Uterus (tissue), 3 donors: ENCODE measurements at regions not wholly inside any gene's neighbourhood (a gene's known extent, or its start where the extent isn't known, plus 50 kb on each side); places are given as distances from the start of the nearest gene placed in this dataset.

Source experiments
- DNase-seq, 2 donors: peaks; one replicate each; pipeline ENCODE4 v3.0.0-alpha.2; 2019 to 2020
- H3K27ac ChIP-seq, 2 donors: fragments of 200-600 bp; sonication (generic); 1 replicate in 1 of 2; 2 replicates in 1 of 2; pipeline ENCODE4 v1.5.1; 2016 to 2018
- H3K27me3 ChIP-seq, 2 donors: fragments of 200-600 bp; sonication (generic); one replicate each; pipeline ENCODE4 v1.5.1; 2018 to 2019; ENCODE audit warnings: control low read depth in 1 of 2
- H3K36me3 ChIP-seq, 2 donors: fragments of 200-600 bp; sonication (generic); one replicate each; pipeline ENCODE4 v1.5.1; 2019; ENCODE audit warnings: control low read depth in 1 of 2
- H3K4me1 ChIP-seq, 2 donors: fragments of 200-600 bp; sonication (generic); one replicate each; pipeline ENCODE4 v1.5.1; 2018 to 2019; ENCODE audit warnings: control low read depth in 1 of 2
- H3K4me3 ChIP-seq, 2 donors: fragments of 200-600 bp; sonication (generic); 1 replicate in 1 of 2; 2 replicates in 1 of 2; pipeline ENCODE4 v1.5.1; 2018 to 2019; ENCODE audit warnings: mild to moderate bottlenecking in 1 of 2
- H3K9me3 ChIP-seq, 2 donors: fragments of 200-600 bp; sonication (generic); one replicate each; pipeline ENCODE4 v1.5.1; 2019; ENCODE audit warnings: control low read depth in 1 of 2
- CTCF ChIP-seq, 4 experiments: fragments of 200-600 bp in 2 of 4; fragments of 450-650 bp in 2 of 4; sonication (generic) in 2 of 4; IDR thresholded peaks; one replicate each; pipeline ENCODE4 v1.5.1; 2016 to 2019; ENCODE audit warnings: antibody characterized with exemption in 4 of 4, mild to moderate bottlenecking in 2 of 4, moderate library complexity in 1 of 4
- POLR2A ChIP-seq, 2 donors: fragments of 450-650 bp; IDR thresholded peaks; one replicate each; pipeline ENCODE4 v1.6.1; 2016; ENCODE audit warnings: antibody characterized with exemption in 2 of 2, mild to moderate bottlenecking in 1 of 2, moderate library complexity in 1 of 2
- intact Hi-C: fragments of 100-400 bp; cut with DNase I; formaldehyde crosslinking; loops from one replicate; pipeline ENCODE4 v1.15.1; 2023; ENCODE audit warnings: low total_unique reads
- donor health status: DM: yes; HTN: yes; CAD: no.

GRCh38 chr6:1525364-1526038, 84.2 kb upstream of the FOXC1 start:
- intact Hi-C loops = no loop called here
- Histone ChIP-seq H3K36me3 (no peaks in the 10 kb centered on the region), H3K27ac (no peak overlapping the region), H3K4me3 (no peak overlapping the region), H3K9me3 (no peaks in the 10 kb centered on the region), H3K27me3 (no peaks in the 10 kb centered on the region), H3K4me1 (no peaks in the 10 kb centered on the region)
- no peak for DNase-seq
- TF ChIP-seq CTCF (IDR thresholded peaks at IDR 0.05) (no peak), POLR2A (IDR thresholded peaks at IDR 0.05) (no peak)

- Histone ChIP-seq H3K36me3 (no peaks in the 10 kb centered on the region), H3K4me3 (no peak overlapping the region), H3K9me3 (no peaks in the 10 kb centered on the region), H3K4me1 (no peaks in the 10 kb centered on the region), H3K27ac (no peak overlapping the region), H3K27me3 (no peaks in the 10 kb centered on the region)
- DNase-seq = no peak
- TF ChIP-seq POLR2A (IDR thresholded peaks at IDR 0.05) (no peak), CTCF (IDR thresholded peaks at IDR 0.05) (no peak)
- intact Hi-C loops = no loop called here
Measured at GRCh38 chr6:1526398-1527072, 83.2 kb upstream of the FOXC1 start.

- no peaks in the 10 kb centered on the region for H3K4me1 ChIP-seq
- H3K36me3 ChIP-seq = no peaks in the 10 kb centered on the region
- H3K9me3 ChIP-seq = no peaks in the 10 kb centered on the region
- intact Hi-C loops = no loop called here
- TF ChIP-seq CTCF (IDR thresholded peaks at IDR 0.05) (no peak), POLR2A (IDR thresholded peaks at IDR 0.05) (no peak)
- DNase-seq = no peak
- H3K27me3 ChIP-seq = no peaks in the 10 kb centered on the region
- H3K27ac ChIP-seq = no peak overlapping the region
- H3K4me3 ChIP-seq = no peak overlapping the region
Measured at GRCh38 chr6:1527073-1527457, 82.7 kb upstream of the FOXC1 start.

GRCh38 chr6:1535295-1535694, 74.4 kb upstream of the FOXC1 start:
- Histone ChIP-seq H3K27ac (no peak overlapping the region), H3K4me3 (no peak overlapping the region), H3K27me3 (no peaks in the 10 kb centered on the region), H3K36me3 (no peaks in the 10 kb centered on the region), H3K4me1 (no peaks in the 10 kb centered on the region), H3K9me3 (no peaks in the 10 kb centered on the region)
- TF ChIP-seq POLR2A (IDR thresholded peaks at IDR 0.05) (no peak), CTCF (IDR thresholded peaks at IDR 0.05) (no peak)
- intact Hi-C loops = no loop called here
- no peak for DNase-seq

GRCh38 chr6:1536526-1537429, 72.9 kb upstream of the FOXC1 start:
- H3K9me3 ChIP-seq = no peaks in the 10 kb centered on the region
- no peak for DNase-seq
- intact Hi-C loops = no loop called here

More at GRCh38 chr6:1536526-1537429, 72.9 kb upstream of the FOXC1 start:
- TF ChIP-seq POLR2A (IDR thresholded peaks at IDR 0.05) (no peak), CTCF (IDR thresholded peaks at IDR 0.05) (no peak)
- Histone ChIP-seq H3K4me1 (no peaks in the 10 kb centered on the region), H3K4me3 (no peak overlapping the region), H3K27me3 (no peaks in the 10 kb centered on the region), H3K36me3 (no peaks in the 10 kb centered on the region), H3K27ac (no peak overlapping the region)
